PC-3 (cell line): ENCODE measurements at regions not wholly inside any gene's neighbourhood (a gene's known extent, or its start where the extent isn't known, plus 50 kb on each side); places are given as distances from the start of the nearest gene placed in this dataset.

ENCODE experiments used
- EZH2 ChIP-seq: fragments of 300-600 bp; sonication (generic); IDR thresholded peaks from one replicate; pipeline ENCODE4 v1.6.1; 2017; ENCODE audit warnings: antibody characterized with exemption, mild to moderate bottlenecking, low read length; ENCODE audit not compliant: unreplicated experiment
- EZH2phosphoT487 ChIP-seq: fragments of 300-600 bp; sonication (generic); IDR thresholded peaks from 2 replicates; pipeline ENCODE4 v1.6.1; 2018; ENCODE audit warnings: mild to moderate bottlenecking, antibody characterized with exemption, low read length, borderline replicate concordance
- TF ChIP-seq, protein P1 (sequence below): fragments of 300-600 bp; sonication (generic); conservative IDR thresholded peaks from 2 replicates; pipeline ENCODE4 v1.5.1; 2017; ENCODE audit warnings: antibody characterized with exemption, low read depth, mild to moderate bottlenecking, low read length

- TF ChIP-seq, protein P1, sequence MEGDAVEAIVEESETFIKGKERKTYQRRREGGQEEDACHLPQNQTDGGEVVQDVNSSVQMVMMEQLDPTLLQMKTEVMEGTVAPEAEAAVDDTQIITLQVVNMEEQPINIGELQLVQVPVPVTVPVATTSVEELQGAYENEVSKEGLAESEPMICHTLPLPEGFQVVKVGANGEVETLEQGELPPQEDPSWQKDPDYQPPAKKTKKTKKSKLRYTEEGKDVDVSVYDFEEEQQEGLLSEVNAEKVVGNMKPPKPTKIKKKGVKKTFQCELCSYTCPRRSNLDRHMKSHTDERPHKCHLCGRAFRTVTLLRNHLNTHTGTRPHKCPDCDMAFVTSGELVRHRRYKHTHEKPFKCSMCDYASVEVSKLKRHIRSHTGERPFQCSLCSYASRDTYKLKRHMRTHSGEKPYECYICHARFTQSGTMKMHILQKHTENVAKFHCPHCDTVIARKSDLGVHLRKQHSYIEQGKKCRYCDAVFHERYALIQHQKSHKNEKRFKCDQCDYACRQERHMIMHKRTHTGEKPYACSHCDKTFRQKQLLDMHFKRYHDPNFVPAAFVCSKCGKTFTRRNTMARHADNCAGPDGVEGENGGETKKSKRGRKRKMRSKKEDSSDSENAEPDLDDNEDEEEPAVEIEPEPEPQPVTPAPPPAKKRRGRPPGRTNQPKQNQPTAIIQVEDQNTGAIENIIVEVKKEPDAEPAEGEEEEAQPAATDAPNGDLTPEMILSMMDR = no peak
- TF ChIP-seq EZH2 (no peak), EZH2phosphoT487 (no peak)
These were observed 137.5 kb upstream of the INPP4B start for GRCh38 chr4:142983589-142983988.
